ENCODE measurements at regions not wholly inside any gene's neighbourhood (a gene's known extent, or its start where the extent isn't known, plus 50 kb on each side); places are given as distances from the start of the nearest gene placed in this dataset.

DNA sequence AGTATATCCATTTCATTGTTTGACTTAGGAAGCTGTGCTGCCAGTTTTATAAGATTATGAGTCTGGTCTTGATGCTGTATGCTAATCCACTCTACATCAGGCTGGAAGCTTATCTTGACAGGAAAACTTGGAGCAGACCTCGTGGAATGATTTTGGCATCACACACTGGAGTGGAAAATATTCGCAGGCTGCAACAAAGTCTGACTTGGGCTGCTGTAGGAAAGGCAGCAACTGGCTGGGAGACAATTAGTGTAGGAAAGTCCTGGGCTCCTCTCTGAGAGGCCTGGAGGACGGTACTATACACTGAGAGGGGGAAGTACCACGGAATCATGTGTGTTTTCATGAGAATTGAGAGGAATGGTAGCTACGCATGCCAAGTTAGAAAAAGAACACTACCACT is 383.7 kb downstream of the ETNK1 start:
- Histone ChIP-seq H3K79me2 (replicated peaks; ENCODE audit: insufficient read depth, low read length) (no peaks in the 10 kb centered on the region), H3K27ac (ENCODE audit: low read length) (no peak overlapping the region), H3K36me3 (ENCODE audit: insufficient read depth, low read length) (no peaks in the 10 kb centered on the region), H3K4me3 (ENCODE audit: low read length) (no peak overlapping the region), H3K9ac (ENCODE audit: low read length) (no peak overlapping the region), H3K9me3 (ENCODE audit: low read length) (no peaks in the 10 kb centered on the region), H4K20me1 (ENCODE audit: insufficient read depth) (no peaks in the 10 kb centered on the region), H3K27me3 (ENCODE audit: insufficient read depth, low read depth, low read length) (no peaks in the 10 kb centered on the region), H2AFZ (ENCODE audit: low read depth, low read length) (no peak overlapping the region), H3K9me2 (ENCODE audit: insufficient read depth, low read length) (no peaks in the 10 kb centered on the region), H3K4me2 (ENCODE audit: low read length) (no peak overlapping the region), H3F3A (ENCODE audit: insufficient read depth, low read length, poor library complexity, severe bottlenecking) (no peaks in the 10 kb centered on the region)
- TF ChIP-seq, protein P1, sequence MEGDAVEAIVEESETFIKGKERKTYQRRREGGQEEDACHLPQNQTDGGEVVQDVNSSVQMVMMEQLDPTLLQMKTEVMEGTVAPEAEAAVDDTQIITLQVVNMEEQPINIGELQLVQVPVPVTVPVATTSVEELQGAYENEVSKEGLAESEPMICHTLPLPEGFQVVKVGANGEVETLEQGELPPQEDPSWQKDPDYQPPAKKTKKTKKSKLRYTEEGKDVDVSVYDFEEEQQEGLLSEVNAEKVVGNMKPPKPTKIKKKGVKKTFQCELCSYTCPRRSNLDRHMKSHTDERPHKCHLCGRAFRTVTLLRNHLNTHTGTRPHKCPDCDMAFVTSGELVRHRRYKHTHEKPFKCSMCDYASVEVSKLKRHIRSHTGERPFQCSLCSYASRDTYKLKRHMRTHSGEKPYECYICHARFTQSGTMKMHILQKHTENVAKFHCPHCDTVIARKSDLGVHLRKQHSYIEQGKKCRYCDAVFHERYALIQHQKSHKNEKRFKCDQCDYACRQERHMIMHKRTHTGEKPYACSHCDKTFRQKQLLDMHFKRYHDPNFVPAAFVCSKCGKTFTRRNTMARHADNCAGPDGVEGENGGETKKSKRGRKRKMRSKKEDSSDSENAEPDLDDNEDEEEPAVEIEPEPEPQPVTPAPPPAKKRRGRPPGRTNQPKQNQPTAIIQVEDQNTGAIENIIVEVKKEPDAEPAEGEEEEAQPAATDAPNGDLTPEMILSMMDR (IDR thresholded peaks at IDR 0.05; ENCODE audit: poor library complexity, severe bottlenecking), result no peak
- TF ChIP-seq, protein P2, sequence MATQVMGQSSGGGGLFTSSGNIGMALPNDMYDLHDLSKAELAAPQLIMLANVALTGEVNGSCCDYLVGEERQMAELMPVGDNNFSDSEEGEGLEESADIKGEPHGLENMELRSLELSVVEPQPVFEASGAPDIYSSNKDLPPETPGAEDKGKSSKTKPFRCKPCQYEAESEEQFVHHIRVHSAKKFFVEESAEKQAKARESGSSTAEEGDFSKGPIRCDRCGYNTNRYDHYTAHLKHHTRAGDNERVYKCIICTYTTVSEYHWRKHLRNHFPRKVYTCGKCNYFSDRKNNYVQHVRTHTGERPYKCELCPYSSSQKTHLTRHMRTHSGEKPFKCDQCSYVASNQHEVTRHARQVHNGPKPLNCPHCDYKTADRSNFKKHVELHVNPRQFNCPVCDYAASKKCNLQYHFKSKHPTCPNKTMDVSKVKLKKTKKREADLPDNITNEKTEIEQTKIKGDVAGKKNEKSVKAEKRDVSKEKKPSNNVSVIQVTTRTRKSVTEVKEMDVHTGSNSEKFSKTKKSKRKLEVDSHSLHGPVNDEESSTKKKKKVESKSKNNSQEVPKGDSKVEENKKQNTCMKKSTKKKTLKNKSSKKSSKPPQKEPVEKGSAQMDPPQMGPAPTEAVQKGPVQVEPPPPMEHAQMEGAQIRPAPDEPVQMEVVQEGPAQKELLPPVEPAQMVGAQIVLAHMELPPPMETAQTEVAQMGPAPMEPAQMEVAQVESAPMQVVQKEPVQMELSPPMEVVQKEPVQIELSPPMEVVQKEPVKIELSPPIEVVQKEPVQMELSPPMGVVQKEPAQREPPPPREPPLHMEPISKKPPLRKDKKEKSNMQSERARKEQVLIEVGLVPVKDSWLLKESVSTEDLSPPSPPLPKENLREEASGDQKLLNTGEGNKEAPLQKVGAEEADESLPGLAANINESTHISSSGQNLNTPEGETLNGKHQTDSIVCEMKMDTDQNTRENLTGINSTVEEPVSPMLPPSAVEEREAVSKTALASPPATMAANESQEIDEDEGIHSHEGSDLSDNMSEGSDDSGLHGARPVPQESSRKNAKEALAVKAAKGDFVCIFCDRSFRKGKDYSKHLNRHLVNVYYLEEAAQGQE (IDR thresholded peaks at IDR 0.05; ENCODE audit: borderline replicate concordance), result no peak
- no peak for TF ChIP-seq RAD21 (conservative IDR thresholded peaks at IDR 0.05)
- no peak for TF ChIP-seq POLR2AphosphoS5 (IDR thresholded peaks at IDR 0.05)
- TF ChIP-seq SMC3 (conservative IDR thresholded peaks at IDR 0.05; ENCODE audit: poor library complexity), result no peak
- no peak for TF ChIP-seq MXI1 (conservative IDR thresholded peaks at IDR 0.05; ENCODE audit: poor library complexity, severe bottlenecking)
- no peak for TF ChIP-seq TAF1 (IDR thresholded peaks at IDR 0.05; ENCODE audit: low read depth)
- TF ChIP-seq EZH2 (IDR thresholded peaks at IDR 0.05; ENCODE audit: borderline replicate concordance, insufficient read depth, low read length, poor library complexity, severe bottlenecking), result no peak
- no peak for TF ChIP-seq EP300 (conservative IDR thresholded peaks at IDR 0.05; ENCODE audit: poor library complexity, severe bottlenecking)

DNA sequence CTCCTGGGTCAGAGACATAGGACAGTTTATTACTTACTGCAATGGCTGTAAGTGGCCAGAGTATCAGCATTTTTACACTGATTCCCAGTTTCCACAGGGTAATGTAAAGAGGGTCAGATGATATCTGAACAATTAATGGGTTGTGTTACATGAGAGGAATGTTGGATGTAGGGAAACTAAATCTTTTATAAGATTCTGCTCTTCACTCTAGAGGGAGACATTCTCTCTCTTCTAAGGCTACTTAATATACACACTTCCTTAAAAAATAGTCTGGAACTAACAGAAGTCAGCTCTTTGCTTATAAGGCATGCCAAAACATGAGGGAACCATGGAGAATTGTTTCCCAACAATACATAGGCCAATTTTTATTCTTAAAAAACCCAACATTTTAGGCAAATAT is 389.8 kb downstream of the ETNK1 start:
- H2AFZ ChIP-seq (ENCODE audit: low read depth, low read length), result no peak overlapping the region
- no peaks in the 10 kb centered on the region for H3F3A ChIP-seq (ENCODE audit: insufficient read depth, low read length, poor library complexity, severe bottlenecking)
- TF ChIP-seq TAF1 (IDR thresholded peaks at IDR 0.05; ENCODE audit: low read depth) (no peak), MXI1 (conservative IDR thresholded peaks at IDR 0.05; ENCODE audit: poor library complexity, severe bottlenecking) (no peak), SMC3 (conservative IDR thresholded peaks at IDR 0.05; ENCODE audit: poor library complexity) (no peak), RAD21 (conservative IDR thresholded peaks at IDR 0.05) (no peak), EZH2 (IDR thresholded peaks at IDR 0.05; ENCODE audit: borderline replicate concordance, insufficient read depth, low read length, poor library complexity, severe bottlenecking) (no peak), EP300 (conservative IDR thresholded peaks at IDR 0.05; ENCODE audit: poor library complexity, severe bottlenecking) (no peak), POLR2AphosphoS5 (IDR thresholded peaks at IDR 0.05) (no peak)
- TF ChIP-seq, protein P2 (IDR thresholded peaks at IDR 0.05; ENCODE audit: borderline replicate concordance), result no peak
- TF ChIP-seq, protein P1 (IDR thresholded peaks at IDR 0.05; ENCODE audit: poor library complexity, severe bottlenecking), result no peak
- H4K20me1 ChIP-seq (ENCODE audit: insufficient read depth), result no peaks in the 10 kb centered on the region
- no peak overlapping the region for H3K4me3 ChIP-seq (ENCODE audit: low read length)
- H3K27ac ChIP-seq (ENCODE audit: low read length), result no peak overlapping the region
- no peaks in the 10 kb centered on the region for H3K9me3 ChIP-seq (ENCODE audit: low read length)
- no peaks in the 10 kb centered on the region for H3K79me2 ChIP-seq (replicated peaks; ENCODE audit: insufficient read depth, low read length)
- no peaks in the 10 kb centered on the region for H3K27me3 ChIP-seq (ENCODE audit: insufficient read depth, low read depth, low read length)
- no peaks in the 10 kb centered on the region for H3K36me3 ChIP-seq (ENCODE audit: insufficient read depth, low read length)
- no peak overlapping the region for H3K9ac ChIP-seq (ENCODE audit: low read length)
- no peak overlapping the region for H3K4me2 ChIP-seq (ENCODE audit: low read length)
- H3K9me2 ChIP-seq (ENCODE audit: insufficient read depth, low read length), result no peaks in the 10 kb centered on the region

Measured in neural cell (in vitro differentiated cells).